K562 (cell line): ENCODE measurements at regions not wholly inside any gene's neighbourhood (a gene's known extent, or its start where the extent isn't known, plus 50 kb on each side); places are given as distances from the start of the nearest gene placed in this dataset.

Source experiments
- ATAC-seq: fragments of 200-7000 bp; cut with Tn5 transposase; 3 replicates; pipeline ENCODE4 v1.9.1; 2020; ENCODE audit warnings: moderate library complexity
- BruUV-seq: library from RNA; stranded (reverse); fragments of 400-500 nt; replicated peaks from 2 replicates; lab custom pipeline; 2021; lab: Mats Ljungman, UMichigan
- CTCF ChIA-PET: fragments of 300-600 bp; formaldehyde crosslinking; extraction: SDS; loops from one replicate; lab custom pipeline; 2021; ENCODE audit warnings: low intra/inter-chr PET ratio; lab: Yijun Ruan, JAX
- POLR2A ChIA-PET: fragments of 300-600, 350-650 bp; sonication (Branson Sonifier 250); formaldehyde crosslinking; extraction: SDS; loops from one replicate; lab custom pipeline; 2021; ENCODE audit warnings: antibody characterized with exemption, inconsistent platforms; lab: Yijun Ruan, JAX
- DNase-seq, 4 experiments: peaks; one replicate each; pipeline versions ENCODE4 v3.0.0 to v3.0.0-alpha.2; 2011 to 2018; ENCODE audit warnings: low spot score in 3 of 4, mixed read lengths in 3 of 4; ENCODE audit errors: extremely low read depth in 1 of 4
- FAIRE-seq: peaks from 2 replicates; lab custom pipeline; 2011; peaks lifted over from hg19 to GRCh38; lab: Jason Lieb, UNC
- H2AFZ ChIP-seq: 2 replicates; pipeline ENCODE4 v1.6.0; 2011; ENCODE audit warnings: low read depth, low read length, control low read depth, inconsistent platforms
- H3K27ac ChIP-seq: fragments of 200-600 bp; 3 replicates; pipeline ENCODE4 v1.8.0; 2011; ENCODE audit warnings: low read depth, mild to moderate bottlenecking, control low read depth, inconsistent platforms, low read length, moderate library complexity, mixed read lengths; ENCODE audit errors: extremely low read depth
- H3K27me3 ChIP-seq, 2 experiments: fragments of 300-600 bp in 1 of 2; 2 replicates in 1 of 2; 3 replicates in 1 of 2; pipeline versions ENCODE4 v1.6.0 to v1.8.0; 2011; ENCODE audit warnings: inconsistent platforms in 2 of 2, low read length in 2 of 2, mild to moderate bottlenecking in 1 of 2, mixed read lengths in 1 of 2, moderate library complexity in 1 of 2; ENCODE audit not compliant: control insufficient read depth in 2 of 2, insufficient read depth in 2 of 2
- H3K36me3 ChIP-seq: fragments of 300-600 bp; 3 replicates; pipeline ENCODE4 v1.8.0; 2011; ENCODE audit warnings: mild to moderate bottlenecking, low read length, inconsistent platforms; ENCODE audit not compliant: control insufficient read depth, insufficient read depth
- H3K4me1 ChIP-seq, 2 experiments: fragments of 200-600 bp in 1 of 2; replicated peaks in 1 of 2; 2 replicates in 1 of 2; 3 replicates in 1 of 2; pipeline versions ENCODE4 v1.5.1 to v1.8.0; 2011; ENCODE audit warnings: inconsistent platforms in 2 of 2, low read length in 2 of 2, mild to moderate bottlenecking in 1 of 2, mixed read lengths in 1 of 2, moderate library complexity in 1 of 2; ENCODE audit not compliant: control insufficient read depth in 2 of 2, insufficient read depth in 2 of 2
- H3K4me2 ChIP-seq: 2 replicates; pipeline ENCODE4 v1.6.1; 2011; ENCODE audit warnings: low read length, control low read depth, inconsistent platforms, mixed read lengths; ENCODE audit not compliant: insufficient read depth
- H3K4me3 ChIP-seq: fragments of 200-600 bp; sonication (generic), shearing (Covaris generic); 2 replicates; pipeline ENCODE4 v1.5.1; 2016; ENCODE audit warnings: control low read depth, inconsistent platforms
- H3K79me2 ChIP-seq: fragments of 200-600 bp; 3 replicates; pipeline ENCODE4 v1.8.0; 2011; ENCODE audit warnings: low read length, inconsistent platforms; ENCODE audit not compliant: control insufficient read depth, insufficient read depth
- H3K9ac ChIP-seq, 2 experiments: 2 replicates each; pipeline versions ENCODE4 v1.6.0 to v1.6.1; 2011; ENCODE audit warnings: low read depth in 2 of 2, low read length in 2 of 2, control low read depth in 1 of 2, inconsistent platforms in 1 of 2, mild to moderate bottlenecking in 1 of 2, mixed read lengths in 1 of 2; ENCODE audit not compliant: insufficient read depth in 1 of 2
- H3K9me1 ChIP-seq: one replicate; pipeline ENCODE4 v1.6.0; 2011; ENCODE audit warnings: inconsistent platforms, mild to moderate bottlenecking, low read length, moderate library complexity; ENCODE audit not compliant: control insufficient read depth, insufficient read depth
- H3K9me3 ChIP-seq: replicated peaks from 2 replicates; pipeline ENCODE4 v1.5.1; 2011; ENCODE audit warnings: low read depth, low read length, inconsistent platforms; ENCODE audit not compliant: control insufficient read depth, insufficient read depth
- H4K20me1 ChIP-seq: replicated peaks from 2 replicates; pipeline ENCODE4 v1.6.1; 2011; ENCODE audit warnings: low read length, inconsistent platforms, mixed read lengths; ENCODE audit not compliant: control insufficient read depth, insufficient read depth
- DEAF1 ChIP-seq: fragments of 450-650 bp; formaldehyde crosslinking; IDR thresholded peaks from 2 replicates; pipeline ENCODE4 v1.4.0; 2020; ENCODE audit warnings: mild to moderate bottlenecking, moderate library complexity
- EZH2 ChIP-seq: IDR thresholded peaks from 2 replicates; pipeline ENCODE4 v1.6.1; 2012; ENCODE audit warnings: low read depth, mild to moderate bottlenecking, inconsistent platforms, low read length, borderline replicate concordance
- HDAC6 ChIP-seq: IDR thresholded peaks from 2 replicates; pipeline ENCODE4 v1.6.1; 2012; ENCODE audit warnings: low read depth, mild to moderate bottlenecking, control low read depth, inconsistent platforms, low read length, moderate library complexity
- KLF1 ChIP-seq: fragments of 450-650 bp; IDR thresholded peaks from 2 replicates; pipeline ENCODE4 v1.6.1; 2016; ENCODE audit warnings: missing genetic modification characterization, missing compliant biosample characterization
- MGA ChIP-seq: fragments of 450-650 bp; IDR thresholded peaks from 2 replicates; pipeline ENCODE4 v1.6.1; 2016; ENCODE audit warnings: mild to moderate bottlenecking, moderate library complexity
- POLR2A ChIP-seq: fragments of 450-650 bp; conservative IDR thresholded peaks from 2 replicates; pipeline ENCODE4 v1.6.1; 2016
- RUNX1 ChIP-seq: sonication (generic); IDR thresholded peaks from 2 replicates; pipeline ENCODE4 v1.6.1; 2016; ENCODE audit warnings: antibody characterized with exemption, low read depth
- ZNF766 ChIP-seq: fragments of 200-800 bp; sonication (Bioruptor generic); conservative IDR thresholded peaks from 2 replicates; pipeline ENCODE4 v1.6.1; 2016; ENCODE audit warnings: missing genetic modification characterization, missing compliant biosample characterization
- in situ Hi-C: fragments of 300-500 bp; cut with MboI; formaldehyde crosslinking; loops from 4 replicates; pipeline ENCODE4 v1.15.0; 2018; ENCODE audit warnings: inconsistent platforms, mixed read lengths
- intact Hi-C: fragments of 100-400 bp; cut with micrococcal nuclease; formaldehyde crosslinking; loops from 2 replicates; pipeline ENCODE4 v1.14.2; 2022

- no peak for TF ChIP-seq ZNF766 (CRISPR knock-in tag)
- no peak for TF ChIP-seq RUNX1
- TF ChIP-seq KLF1 (tag) = no peak
- TF ChIP-seq MGA = no peak
- TF ChIP-seq HDAC6 = no peak
- TF ChIP-seq EZH2 = no peak
- TF ChIP-seq DEAF1 = no peak
- no peak for TF ChIP-seq POLR2A
- TF ChIP-seq, all 486 proteins: peak for 0
- Histone ChIP-seq H3K79me2 (no peaks in the 10 kb centered on the region), H3K27me3 (no peaks in the 10 kb centered on the region), H3K9me1 (no peaks in the 10 kb centered on the region), H3K4me3 (no peak overlapping the region), H3K9me3 (no peaks in the 10 kb centered on the region), H2AFZ (no peak overlapping the region), H3K27ac (no peak overlapping the region), H3K4me1 (no peaks in the 10 kb centered on the region), H3K4me2 (no peak overlapping the region), H3K36me3 (no peaks in the 10 kb centered on the region), H4K20me1 (no peaks in the 10 kb centered on the region), H3K9ac (no peak overlapping the region)
- ChIA-PET POLR2A (no interaction called here), CTCF (no interaction called here)
- in situ Hi-C loops (no loop called here), intact Hi-C loops (no loop called here)
- DNase-seq = no peak
- FAIRE-seq = no peak
- ATAC-seq = no peak
- no TSS peak for BruUV-seq
These were observed 479.7 kb upstream of the DIAPH2 start for GRCh38 chrX:96204928-96205327.
